NCI-H2107 treated with DMSO at 0.1 percent for 48 hours (cell line): ENCODE measurements at regions not wholly inside any gene's neighbourhood (a gene's known extent, or its start where the extent isn't known, plus 50 kb on each side); places are given as distances from the start of the nearest gene placed in this dataset.

Experiments used
- DNase-seq: peaks from one replicate; lab custom pipeline; 2025; ENCODE audit not compliant: unreplicated experiment; lab: John Stamatoyannopoulos, UW

DNA sequence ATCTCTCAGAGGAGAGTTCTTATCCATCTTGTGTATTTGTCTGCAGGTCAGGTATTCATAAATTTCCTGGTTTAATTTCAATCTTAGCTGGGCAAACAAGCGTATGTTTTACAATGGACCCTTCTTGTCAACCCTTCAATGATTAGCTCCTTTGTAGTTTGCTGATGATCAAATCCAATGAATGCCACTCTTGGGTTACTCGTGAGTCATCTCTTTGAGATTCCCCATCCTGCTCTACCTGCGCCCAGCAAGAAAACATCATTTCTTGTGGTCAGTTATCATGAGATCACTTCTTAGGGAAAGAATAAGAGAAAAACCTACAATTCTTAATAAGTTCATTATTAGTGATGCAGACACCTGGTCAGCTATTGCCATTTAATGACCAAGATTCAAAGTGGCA, 572.3 kb upstream of the PKN2 start:
- no peak for DNase-seq

DNA sequence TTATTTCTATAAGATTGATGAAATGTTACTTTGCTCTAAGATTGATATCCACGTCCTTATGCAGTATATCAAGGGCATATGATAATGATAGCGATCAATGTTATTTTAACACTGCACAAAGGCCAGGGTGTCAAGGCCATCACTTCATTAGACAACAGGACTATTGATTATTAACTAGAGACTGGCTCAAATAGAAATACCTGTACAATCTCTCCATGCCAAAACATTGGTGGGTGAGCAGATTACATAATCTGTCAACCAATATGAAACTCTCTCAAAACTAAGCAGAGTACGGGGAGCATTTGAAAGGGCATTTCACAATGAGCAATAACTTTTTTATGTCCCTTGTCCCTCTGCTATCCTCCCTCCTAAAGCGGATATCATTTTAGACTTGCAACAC, 566.5 kb upstream of the PKN2 start:
- DNase-seq: no peak

DNA sequence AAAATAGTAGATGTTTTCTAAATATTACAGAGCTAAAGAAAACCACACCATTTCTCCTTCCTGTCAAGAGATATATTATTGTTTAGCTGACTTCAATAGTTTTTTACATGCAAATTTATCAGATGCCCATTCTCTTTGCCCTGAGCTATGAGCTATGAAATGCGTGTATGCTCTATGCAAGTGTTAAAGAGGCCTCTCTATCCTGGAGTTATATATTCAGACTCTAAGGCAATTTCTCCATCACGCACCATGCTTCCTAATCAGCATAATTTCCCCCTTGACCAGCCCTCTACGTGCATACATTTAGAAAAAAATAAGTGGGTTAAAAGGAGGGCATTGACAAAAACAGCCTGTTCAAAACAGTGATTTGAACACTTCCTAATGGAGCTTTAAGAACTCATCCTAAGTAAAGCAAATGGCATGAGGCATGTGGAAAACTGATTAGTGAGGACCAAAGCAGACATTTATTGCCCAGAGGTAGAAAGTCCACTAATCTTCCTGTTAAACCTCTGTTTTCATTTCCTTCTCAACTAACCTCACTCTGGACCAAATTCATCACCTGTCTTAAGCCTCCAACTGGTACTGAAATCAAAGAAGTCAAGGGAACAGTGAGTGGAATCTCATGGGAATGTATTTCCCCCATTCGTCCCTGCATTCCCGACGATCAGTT, 565.8 kb upstream of the PKN2 start:
- DNase-seq: no peak

DNA sequence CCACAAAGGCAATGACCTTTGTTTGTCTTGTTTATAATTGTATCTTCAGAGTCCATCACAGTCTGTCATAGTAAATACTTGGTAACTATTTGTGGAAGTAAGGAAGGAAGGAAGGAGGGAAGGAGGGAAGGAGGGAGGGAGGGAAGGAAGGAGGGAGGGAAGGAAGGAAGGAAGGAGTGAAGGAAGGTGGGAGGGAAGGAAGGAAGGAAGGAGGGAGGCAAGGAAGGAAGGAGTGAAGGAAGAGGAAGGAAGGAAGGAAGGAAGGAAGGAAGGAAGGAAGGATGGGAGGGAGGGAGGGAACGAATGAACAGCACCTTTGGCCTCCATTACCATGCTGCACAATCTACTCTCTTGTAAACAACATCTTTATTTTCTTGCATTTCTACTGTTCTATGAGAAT, 559.5 kb upstream of the PKN2 start:
- no peak for DNase-seq

DNA sequence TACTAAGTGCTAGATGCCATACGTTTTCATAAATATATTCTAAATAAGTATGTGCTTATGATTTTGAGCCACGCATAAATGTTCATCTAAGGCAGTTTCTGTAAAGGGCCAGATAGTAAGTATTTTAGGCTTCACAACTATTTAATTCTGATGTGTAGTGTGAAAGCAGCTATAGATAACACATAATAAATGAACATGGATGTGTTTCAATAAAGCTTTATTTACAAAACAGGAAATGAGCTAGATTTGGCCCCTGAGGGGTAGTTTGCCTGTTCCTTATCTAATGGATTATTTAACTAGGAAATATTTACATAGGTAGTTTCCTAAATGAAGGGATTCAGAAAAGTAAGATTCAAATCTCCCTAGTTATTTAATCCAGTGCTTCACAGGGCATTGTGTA, 557.6 kb upstream of the PKN2 start:
- DNase-seq: no peak

DNA sequence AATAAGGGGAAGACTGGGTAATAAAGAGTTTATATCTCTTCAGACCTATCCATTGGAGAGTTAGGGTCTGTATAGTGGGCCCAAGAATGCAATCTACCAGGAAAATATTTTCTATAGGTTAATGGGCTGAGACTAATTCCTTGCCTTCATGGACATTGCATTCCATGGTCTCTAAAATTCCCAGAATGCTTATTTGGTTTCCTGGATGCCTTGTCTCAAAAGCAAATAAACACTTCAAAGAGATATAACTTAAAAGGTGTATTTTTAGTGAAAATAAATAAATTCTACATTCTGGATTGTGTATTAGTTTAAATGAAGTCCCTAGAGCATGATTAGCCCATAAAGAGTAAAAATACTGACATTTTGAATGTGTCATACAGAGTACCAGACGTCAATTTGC, 550.1 kb upstream of the PKN2 start:
- DNase-seq: no peak

DNA sequence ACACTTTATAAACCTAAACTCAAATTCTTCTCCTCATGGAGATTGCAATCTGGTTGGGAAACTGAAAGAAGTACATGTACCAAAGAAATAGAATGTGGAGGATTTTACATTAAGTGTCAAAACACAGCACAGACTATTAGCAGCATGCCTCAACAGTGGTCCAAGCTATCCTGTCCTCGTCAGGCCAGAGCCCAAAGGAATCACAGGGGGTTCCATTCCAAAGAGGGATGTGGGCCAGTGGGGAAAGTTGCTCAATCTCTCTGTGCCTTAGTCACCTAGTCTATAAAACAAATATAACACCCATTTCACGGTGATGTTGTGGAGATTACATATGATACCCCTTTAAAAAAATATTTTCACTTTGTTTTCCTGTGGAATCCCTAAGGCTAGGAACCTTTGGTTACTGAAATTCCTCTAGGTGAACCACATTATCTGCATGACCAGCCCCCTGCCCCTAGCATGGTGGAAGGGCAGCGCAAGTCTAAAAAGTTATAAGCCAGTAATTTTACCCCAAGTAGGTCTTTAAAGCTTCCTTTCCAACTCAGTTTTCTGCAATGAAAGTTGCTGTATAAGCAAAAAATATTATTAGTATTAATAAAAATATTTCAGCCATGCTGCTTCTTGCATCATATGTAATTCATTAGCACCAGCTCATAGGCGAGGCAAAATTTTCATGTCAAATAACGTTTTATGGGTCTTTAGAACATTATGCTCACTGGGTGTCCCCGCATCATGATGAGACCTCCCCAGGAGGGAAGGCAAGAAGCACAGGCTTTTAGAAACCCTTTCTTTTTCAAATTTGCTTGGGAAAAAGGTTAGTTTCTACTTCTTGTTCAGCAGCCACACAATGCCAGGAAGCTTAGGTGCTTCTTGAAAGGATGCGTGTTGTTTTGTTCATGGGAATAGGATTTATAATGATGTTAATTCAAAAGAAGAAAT, 548.8 kb upstream of the PKN2 start:
- DNase-seq: no peak

DNA sequence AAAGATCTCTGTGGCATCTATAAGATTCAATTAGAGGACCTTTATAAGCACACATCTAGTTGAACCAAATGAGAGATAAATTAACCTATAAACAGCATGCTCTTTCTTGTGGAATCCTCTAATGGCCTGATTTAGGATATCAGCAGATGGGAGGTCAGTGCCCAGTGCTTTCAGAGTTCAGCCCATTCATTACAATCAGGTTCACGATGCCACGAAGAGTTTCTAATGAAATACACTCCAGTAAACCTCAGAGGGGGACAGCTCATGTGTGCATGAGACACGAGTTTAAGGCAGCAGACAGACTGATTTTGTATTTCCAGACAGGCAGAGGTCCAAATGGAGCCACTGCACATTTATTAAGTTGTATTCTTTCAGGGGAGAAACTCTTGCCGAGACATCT, 544.4 kb upstream of the PKN2 start:
- DNase-seq: no peak

DNA sequence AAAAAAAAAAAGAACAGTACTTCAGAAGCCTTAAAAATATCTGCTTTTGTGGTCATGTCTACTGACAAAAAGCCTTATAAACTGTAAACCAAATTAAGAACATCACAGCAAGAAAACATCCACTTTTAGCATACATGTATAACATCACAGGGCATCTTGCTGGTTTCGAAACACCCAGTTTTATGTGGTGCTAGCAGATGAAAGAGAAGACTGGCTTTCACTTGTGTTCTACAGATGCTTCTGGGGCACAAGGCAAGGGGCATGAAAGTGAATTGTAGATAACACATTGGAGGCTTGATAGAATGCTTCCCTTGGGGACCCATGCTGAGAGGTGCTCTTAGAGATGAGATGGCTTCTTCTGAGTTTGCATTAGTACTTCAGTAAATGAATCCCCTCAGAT, 543.7 kb upstream of the PKN2 start:
- no peak for DNase-seq

DNA sequence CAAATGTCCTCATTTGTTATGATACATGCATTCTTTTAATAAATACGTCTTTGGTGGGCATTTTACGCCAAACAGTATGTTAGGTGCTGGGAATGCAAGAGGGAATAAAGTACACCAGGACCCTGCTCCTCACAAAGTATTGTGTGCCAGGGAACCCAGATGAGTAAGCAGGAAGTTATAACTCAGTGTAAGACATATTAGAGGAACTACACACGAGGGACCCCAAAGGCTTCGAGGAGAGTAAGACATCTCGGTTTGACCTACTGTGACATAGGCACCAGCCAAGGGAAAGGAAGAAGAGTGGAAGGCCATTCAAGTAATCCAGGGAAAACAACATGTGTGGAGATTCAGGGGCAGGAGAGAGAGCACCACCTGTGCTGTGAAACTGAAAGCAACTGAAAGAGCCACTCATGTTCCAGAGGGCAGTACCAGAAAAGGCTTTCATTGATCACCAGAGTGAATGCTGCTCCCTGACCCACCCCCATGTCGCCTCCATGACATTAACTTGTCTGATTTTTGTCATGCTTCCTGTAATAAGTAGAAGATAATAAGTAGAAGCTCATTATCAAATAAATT, 542.5 kb upstream of the PKN2 start:
- no peak for DNase-seq

DNA sequence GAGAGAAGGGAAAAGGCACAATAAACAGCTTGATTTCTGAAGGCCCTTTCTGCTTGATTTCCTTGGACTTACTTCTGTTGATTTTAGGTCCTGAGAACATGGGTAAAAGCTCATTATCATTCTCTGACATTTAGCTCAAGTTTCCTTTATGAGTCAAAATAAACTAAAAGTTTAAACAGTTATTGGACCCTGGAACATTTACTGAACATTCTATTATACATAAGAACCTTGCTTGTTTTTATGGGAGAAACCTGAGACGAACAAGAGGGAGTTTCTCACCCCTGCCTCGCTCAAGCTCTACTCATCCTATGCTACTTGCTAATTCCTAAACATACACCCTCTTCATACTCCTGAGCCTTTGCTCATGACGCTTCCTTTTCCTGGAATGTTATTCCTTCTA, 538.3 kb upstream of the PKN2 start:
- DNase-seq: no peak

DNA sequence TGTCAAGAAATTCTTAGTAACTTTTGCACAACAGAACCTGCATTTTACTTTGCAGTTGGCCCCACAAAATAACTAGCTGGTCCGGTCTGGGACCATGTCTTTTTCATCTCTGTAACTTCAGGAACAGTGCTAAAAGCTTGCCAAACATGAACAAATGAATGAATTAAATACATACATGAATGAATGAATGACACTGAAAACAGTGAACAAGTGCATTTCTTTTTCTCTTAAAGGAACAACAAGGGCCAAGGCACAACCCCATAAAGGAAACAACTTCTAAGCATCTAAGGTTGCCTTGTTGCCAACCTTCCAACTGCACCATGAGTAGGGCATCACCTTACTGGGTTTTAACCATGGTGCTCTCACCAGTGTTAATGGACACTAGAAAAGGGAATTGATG, 534.4 kb upstream of the PKN2 start:
- DNase-seq: no peak

DNA sequence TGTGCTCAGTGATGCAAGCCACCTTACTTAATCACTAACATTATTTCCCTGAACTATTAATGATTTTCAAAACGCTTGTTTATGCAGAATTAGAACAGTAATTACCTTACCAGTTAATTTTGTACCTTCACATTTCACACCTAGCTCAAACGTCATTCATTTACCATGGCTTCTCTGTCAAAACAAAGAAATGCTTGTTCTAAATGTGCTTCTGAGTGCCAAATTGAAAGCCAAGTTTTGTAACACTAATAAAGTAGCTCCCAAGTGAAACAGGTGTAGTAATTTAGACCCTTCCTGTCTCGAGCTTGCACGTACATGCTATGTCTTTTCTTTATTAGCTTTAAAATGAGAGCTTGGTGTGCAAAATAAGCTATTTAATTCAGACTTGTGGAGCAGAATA, 533.7 kb upstream of the PKN2 start:
- no peak for DNase-seq

DNA sequence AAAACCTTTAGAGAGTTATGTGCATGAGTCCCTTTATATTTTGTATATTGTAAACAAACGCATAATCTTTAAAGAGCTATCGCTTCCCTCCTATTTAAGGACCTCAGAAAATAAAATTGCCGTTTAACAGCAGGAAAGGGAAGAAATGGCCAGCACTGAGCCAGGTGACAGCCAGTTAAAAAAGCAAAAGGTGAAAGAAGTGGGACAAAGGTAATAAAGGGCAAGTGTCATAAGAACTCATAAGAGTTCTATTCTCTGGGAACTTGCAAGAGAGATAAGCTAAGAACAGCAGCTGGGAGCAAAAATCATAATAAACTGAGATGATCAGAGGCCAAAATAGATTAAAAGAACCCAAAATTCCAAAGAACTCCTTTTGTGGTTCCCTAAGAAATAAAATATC, 520.9 kb upstream of the PKN2 start:
- no peak for DNase-seq

DNA sequence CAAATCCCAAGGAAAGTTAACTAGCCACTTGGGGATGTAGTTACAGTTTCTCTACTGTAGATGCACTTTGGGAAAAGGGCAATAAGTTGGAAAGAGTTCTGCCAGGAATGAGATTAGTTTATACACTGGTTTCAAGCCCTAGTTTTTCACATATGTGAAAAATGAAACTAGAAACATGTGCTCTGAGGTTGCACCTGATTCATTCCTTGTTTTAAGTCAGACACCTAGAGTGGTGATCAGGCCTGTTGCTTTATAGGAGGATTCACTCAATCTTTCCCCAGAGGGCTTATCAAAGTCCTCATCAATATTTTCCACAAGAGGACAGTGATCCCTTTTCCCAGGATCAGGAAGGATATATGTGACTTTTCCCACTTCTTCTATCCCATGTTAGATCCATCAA, 515.9 kb upstream of the PKN2 start:
- no peak for DNase-seq

DNA sequence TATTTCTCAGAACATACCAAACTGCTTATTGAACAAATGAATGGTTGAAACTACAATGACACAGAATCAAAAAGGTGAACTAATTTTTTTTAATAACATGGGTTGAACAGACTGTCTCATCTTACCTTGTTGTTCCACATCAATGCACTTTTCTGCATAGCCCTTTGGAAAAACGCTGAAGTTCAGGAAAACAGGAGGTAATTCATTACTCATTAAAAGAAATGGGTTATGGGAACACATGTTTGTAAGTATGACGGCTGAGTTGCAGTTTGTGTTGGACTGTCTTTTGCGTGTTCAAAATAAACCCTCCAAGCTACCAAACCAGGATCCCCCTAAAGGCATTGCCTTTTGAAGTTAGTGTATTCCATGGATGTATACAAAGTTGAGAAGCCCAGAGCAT, 514.9 kb upstream of the PKN2 start:
- DNase-seq: no peak

DNA sequence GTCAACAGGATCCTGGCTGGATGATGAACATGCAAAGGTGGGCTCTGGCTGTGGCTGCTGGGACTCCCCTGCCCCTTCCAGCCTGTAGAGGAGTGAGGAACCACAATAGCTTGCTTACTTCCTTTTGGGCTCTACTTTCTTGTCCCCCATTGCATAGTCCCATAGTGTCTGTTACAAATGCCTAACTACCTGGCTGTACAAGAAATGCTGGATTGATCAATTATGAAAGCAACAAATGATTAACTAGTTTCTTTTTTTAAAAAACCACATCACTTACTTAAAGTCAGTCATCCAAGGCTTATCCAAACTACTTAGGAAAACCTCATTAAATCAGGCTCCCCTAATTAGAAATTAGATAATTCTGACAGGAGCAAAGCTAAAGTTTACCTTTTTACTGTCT, 514.1 kb upstream of the PKN2 start:
- DNase-seq: no peak

DNA sequence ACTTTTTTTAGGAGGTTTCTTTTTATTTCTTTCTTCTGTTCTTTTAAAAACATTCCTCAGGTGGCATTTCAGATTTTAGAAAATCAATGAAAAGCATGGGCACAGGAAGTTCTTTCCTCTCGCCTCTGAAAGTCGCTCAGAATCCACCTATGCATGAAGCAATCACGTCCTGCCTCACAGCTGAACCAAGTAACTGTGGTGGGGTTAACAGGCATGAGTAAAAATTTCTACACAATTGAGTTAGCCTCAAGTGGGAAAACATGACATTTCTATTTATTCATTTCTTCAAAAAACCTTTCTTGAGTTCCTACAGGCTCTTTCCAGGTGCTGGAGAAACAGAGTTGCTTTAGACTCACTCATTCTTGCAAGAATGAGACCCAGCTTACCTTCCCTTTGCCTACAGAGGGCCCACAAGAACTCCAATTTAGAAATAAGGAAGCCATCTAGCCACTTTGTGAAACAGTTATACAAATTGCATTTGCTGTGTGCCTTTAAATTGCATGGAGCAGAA, 508.9 kb upstream of the PKN2 start:
- no peak for DNase-seq

DNA sequence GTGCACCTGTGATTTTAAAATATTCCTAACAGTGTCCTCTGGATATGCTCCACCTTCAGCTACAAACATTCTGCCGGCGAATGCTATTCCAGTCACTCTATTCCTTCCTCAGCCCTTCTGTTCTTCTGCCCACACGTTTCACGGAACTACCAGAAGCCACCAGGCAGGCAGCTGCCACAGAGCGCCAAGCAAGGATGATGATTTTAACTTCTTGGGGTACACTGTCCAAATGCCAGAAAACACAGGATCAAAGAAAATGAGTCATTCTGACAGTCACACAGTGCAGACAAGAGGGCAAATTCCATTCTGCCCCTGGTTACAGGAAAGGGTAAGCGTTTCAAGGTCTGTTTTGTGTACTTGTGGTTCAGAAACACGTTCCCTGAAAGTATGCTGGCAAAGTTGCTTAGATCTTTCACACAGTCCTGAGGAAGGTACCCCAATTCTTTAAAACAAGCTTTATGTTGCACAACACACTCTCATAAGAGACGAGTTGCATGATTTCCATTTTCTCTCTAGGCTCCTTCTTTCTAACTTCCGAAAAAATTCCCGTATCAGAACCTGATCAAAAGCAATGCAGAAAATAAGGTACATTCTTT, 508.3 kb upstream of the PKN2 start:
- DNase-seq: no peak

DNA sequence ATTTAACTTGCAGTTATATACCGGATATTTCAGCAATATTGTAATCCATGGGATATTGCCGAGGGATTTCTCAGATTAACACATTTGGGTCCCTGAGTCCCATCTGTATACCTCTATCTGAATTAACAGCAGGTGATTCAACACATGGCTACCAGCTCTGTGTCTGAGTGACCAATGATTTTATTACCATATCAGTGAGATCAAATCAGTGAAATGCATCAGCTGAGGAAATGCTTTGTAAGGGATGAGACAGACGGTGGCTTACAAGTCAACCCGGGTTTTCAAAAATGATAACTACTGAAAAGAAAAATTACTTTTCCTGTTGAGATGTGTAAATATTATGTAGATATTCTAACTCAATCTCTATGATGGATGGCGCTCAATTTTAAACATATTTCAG, 504.1 kb upstream of the PKN2 start:
- DNase-seq: no peak

DNA sequence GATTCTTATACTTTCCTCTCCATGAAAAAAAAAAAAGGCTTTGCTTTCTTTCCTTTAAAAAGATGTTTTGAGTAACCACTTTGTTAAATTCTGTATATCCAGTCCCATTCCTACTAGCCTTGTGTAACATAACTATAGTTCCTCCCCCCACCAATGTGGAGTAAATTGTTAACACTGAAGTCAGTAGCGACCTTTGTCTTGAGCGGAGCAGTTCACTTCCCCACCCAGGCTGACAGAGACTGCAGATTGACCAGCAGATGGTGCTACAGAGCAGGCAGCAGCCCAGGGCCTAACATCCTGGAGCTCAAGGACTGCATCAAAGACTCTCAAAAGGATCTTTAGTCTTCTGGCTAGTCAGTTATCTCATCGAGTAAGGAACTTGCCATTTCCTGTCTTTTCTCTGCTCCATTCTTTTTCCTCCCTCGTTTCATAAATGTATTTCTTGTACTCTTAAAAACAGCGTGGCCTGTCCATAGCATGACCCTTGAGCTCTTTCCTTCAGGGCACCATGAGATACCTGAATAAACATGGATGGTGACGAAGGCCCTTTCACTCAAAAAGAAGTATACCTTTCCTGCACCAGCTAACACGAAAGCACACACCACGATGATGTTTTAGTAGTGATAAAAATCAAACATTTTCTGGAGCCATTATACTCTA, 503.5 kb upstream of the PKN2 start:
- DNase-seq: peak; percentile 8
